Activated CD4-positive, alpha-beta T cell treated with anti-CD3 and anti-CD28 coated beads, Interleukin-2, amount 10 ng/mL, durations not matched to agents 24 days and 14 days (primary cell): ENCODE measurements at regions not wholly inside any gene's neighbourhood (a gene's known extent, or its start where the extent isn't known, plus 50 kb on each side); places are given as distances from the start of the nearest gene placed in this dataset.

Source experiments
- DNase-seq: peaks from one replicate; pipeline ENCODE4 v3.0.0; 2022
- H3K27ac Mint-ChIP-seq: one replicate; pipeline ENCODE4 v1.8.0; 2022; ENCODE audit warnings: mild to moderate bottlenecking, mixed read lengths
- H3K27me3 Mint-ChIP-seq: one replicate; pipeline ENCODE4 v1.8.0; 2022; ENCODE audit warnings: mixed read lengths
- H3K36me3 Mint-ChIP-seq: one replicate; pipeline ENCODE4 v1.8.0; 2022; ENCODE audit warnings: low read depth, mild to moderate bottlenecking, mixed read lengths
- H3K4me1 Mint-ChIP-seq: one replicate; pipeline ENCODE4 v1.8.0; 2021; ENCODE audit warnings: mixed read lengths
- H3K4me3 Mint-ChIP-seq: one replicate; pipeline ENCODE4 v1.8.0; 2022; ENCODE audit warnings: mild to moderate bottlenecking, moderate library complexity, mixed read lengths
- H3K9me3 Mint-ChIP-seq: one replicate; pipeline ENCODE4 v1.8.0; 2021; ENCODE audit warnings: mixed read lengths
- intact Hi-C: fragments of 100-400 bp; cut with micrococcal nuclease; formaldehyde crosslinking; loops from one replicate; pipeline ENCODE4 v1.15.1; 2023

DNA sequence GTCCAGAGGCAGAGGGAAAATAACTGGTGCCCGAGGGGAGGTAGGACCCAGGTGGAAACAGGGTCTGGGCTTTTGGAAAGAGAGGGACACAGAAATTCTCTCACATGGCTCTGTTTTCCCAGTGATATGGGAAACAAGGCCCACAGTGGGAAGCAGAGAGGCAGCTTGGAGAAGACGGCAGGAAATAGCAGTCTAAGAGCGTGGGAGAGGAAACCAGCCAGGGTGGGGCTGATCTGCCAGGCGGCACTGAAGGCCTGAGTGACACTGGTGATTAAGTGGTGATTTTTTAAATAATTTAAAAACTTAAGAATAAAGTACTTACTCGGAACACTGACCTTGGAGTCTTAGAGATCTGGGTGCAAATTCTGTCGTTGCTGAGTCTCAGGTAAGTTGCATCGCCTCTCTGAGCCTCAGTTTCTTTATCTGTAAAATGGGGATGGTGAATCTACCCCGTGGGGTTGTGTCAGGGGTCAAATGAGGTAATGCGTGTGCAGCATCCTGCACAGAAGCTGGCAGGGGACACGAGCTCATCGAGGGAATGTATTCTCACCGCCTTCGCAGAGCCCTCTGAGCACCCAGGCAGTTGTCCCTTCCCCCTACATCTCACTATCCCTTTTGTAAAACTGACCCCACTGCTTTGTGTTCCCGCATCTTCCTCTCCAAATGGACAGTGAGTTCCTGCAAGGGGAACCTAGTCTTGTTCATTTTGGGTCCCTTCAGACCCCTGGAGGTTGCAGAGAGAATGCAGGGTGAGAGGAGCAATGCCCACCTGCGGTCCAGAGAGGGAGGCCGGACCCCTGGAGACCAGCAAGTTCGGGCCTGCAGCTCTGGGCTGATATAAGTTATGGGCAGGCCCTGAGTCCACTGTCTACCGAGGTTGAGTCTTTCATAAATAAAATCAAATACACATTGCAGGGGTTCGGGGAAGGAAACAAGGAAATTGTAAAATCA lies 228.6 kb upstream of the PMEPA1 start:
- H3K4me1 Mint-ChIP-seq, result no peaks in the 10 kb centered on the region

DNA sequence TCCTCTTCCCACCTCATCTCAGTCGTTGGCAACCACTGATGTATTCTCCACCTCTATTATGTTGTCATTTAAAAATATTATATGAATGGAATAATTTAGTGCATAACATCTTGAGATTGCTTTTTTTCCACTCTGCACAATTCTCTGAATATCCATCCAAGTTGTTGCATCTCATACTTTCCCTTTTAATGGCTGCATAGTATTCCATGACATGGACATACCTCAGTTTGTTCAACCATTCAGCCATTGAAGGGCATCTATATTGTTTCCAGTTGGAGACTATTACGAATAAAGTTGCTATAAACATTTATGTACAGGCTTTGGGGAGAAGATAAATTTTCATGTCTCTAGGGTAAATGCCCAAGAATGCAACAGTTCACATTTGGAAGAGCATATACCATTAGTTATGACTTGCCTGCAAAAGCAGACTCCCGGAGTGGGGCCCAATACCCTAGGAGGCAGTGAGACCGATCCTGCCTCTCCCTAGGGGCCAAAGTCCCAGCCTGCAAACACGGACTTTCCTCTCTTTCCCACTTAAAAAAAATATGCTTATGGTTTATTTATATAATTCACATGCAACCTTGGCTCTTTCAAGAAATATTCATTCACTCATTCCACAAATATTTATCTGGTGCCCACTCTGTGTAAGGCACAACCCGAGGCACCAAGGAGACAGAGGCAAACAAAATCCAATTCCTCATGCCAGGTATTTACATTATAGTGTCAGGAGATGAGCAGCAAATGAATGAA lies 227.0 kb upstream of the PMEPA1 start:
- no peaks in the 10 kb centered on the region for H3K27me3 Mint-ChIP-seq
- no peaks in the 10 kb centered on the region for H3K4me1 Mint-ChIP-seq
- no peak overlapping the region for H3K27ac Mint-ChIP-seq
- H3K9me3 Mint-ChIP-seq, result no peaks in the 10 kb centered on the region
- DNase-seq, result no peak
- H3K4me3 Mint-ChIP-seq, result no peak overlapping the region
- H3K36me3 Mint-ChIP-seq, result no peaks in the 10 kb centered on the region
- intact Hi-C loops, result no loop called here

More for the DNA sequence above, 228.6 kb upstream of the PMEPA1 start:
- no peak for DNase-seq
- no peak overlapping the region for H3K27ac Mint-ChIP-seq
- H3K9me3 Mint-ChIP-seq, result no peaks in the 10 kb centered on the region
- H3K4me3 Mint-ChIP-seq, result no peak overlapping the region
- no peaks in the 10 kb centered on the region for H3K27me3 Mint-ChIP-seq
- intact Hi-C loops, result no loop called here
- no peaks in the 10 kb centered on the region for H3K36me3 Mint-ChIP-seq

DNA sequence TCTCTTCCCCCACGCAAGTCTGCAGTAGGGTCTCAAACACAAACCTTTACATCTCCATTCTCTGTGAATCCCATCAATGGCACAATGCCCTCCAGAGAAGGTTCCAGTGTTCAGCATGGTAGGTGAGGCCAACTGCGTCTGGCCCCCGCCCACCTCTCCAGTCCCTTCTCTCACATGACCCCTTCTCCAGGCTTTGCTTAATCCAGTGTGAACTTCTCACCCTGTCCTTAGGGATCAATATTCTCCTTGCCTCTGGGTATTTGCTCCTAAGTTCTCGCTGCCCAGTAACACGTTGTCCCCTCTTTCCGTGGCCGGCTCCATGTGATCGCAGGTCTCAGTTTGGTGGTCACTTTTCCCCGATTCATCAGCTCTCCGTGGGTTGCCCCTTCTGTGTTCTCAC lies 225.1 kb upstream of the PMEPA1 start:
- no peak for DNase-seq
- Mint-ChIP-seq H3K4me3 (no peak overlapping the region), H3K9me3 (no peaks in the 10 kb centered on the region), H3K27me3 (no peaks in the 10 kb centered on the region), H3K36me3 (no peaks in the 10 kb centered on the region), H3K27ac (no peak overlapping the region), H3K4me1 (no peaks in the 10 kb centered on the region)
- intact Hi-C loops, result no loop called here

DNA sequence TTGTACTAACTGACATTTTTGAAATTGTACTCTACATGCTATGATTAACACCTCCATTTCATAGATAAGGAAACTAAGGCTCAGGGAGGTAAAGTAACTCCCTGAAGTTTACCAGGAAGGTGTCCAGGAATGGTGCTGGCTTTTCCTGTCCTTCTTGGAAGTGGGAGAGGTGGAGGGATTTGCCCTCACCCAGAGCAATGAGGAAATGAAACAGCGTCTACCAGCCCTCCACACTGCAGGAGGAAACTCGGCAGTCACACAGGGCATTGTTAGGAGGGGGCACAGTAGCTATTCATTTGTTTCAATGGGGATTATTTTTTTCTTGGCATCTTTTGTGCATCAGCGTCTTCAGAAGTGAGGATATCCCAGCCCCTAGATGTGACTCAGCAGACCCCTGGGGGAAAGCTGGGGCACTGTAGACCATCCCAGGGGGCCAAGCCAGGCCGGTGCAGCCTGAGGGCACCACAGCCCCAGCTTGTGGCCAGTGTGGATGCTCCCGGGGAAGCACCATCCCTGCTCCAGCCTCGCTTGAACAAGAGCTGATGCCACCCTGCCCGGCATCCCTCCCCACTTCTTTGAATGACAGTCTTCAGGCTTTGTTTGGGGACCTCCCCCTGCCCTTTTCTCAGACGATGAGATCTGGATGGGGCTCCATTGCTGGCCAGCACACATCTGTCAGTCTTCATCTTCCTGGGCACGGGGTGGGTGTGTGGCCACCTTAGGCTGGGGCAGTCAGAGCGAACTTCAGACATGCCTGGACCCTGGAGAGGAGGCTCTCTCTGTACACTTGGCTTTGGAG lies 224.4 kb upstream of the PMEPA1 start:
- intact Hi-C loops, result no loop called here
- H3K4me1 Mint-ChIP-seq, result no peaks in the 10 kb centered on the region
- no peak overlapping the region for H3K4me3 Mint-ChIP-seq
- H3K36me3 Mint-ChIP-seq, result no peaks in the 10 kb centered on the region
- H3K27ac Mint-ChIP-seq, result no peak overlapping the region
- no peak for DNase-seq
- H3K9me3 Mint-ChIP-seq, result no peaks in the 10 kb centered on the region
- H3K27me3 Mint-ChIP-seq, result no peaks in the 10 kb centered on the region

DNA sequence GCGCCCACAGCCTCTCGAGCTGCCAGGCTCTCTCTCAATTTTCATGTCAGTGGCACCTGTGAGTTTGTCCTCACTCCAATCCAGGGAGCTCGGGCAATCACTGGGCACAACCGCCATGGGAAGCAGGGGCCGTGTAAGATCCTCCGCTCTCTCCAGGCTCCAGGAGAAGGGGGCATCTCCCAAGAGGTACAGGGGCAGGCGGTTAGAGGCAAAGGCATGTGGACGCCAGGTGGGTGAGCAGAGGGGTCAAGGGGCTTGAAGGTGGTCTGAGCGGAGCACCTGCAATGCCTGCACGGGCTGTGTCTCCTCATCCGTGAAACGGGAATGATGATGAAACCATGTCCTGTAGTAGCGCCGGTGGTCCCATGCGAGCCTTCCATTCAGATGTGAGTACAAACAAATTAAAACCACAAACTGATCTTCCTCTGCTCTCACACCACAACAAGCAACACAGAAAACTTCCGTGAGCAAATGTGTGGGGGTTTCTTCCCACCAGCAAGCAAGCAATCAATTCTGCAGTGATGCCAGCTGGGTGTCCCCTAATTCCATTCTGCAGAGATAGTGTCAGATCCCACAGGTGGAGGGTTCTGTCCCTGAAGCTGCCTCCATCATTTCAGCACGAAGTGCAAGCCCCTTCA lies 222.5 kb upstream of the PMEPA1 start:
- intact Hi-C loops, result no loop called here
- H3K27ac Mint-ChIP-seq, result no peak overlapping the region
- no peak for DNase-seq
- no peaks in the 10 kb centered on the region for H3K27me3 Mint-ChIP-seq
- no peaks in the 10 kb centered on the region for H3K36me3 Mint-ChIP-seq
- H3K4me3 Mint-ChIP-seq, result no peak overlapping the region
- H3K9me3 Mint-ChIP-seq, result no peaks in the 10 kb centered on the region
- no peaks in the 10 kb centered on the region for H3K4me1 Mint-ChIP-seq

DNA sequence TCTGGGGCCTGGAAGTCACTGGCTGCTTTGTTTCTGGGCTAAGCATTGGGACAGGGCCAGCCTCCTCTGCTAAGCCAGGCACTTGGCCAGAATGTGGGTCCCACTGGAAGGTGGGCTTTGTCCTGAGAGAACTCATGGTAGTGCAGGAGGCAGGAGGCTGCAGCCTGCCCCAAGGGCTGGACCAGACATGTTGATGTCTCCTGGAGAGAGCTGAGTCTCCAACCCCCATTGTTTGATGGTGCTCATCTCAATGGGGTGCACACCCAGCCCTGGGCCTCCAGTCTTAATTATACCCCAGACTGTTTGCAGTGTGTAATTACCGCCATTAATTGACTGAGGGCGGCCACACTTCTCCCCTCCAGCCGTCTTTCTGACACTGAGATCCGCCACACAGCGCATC lies 220.5 kb upstream of the PMEPA1 start:
- Mint-ChIP-seq H3K4me1 (no peaks in the 10 kb centered on the region), H3K9me3 (peaks cover 6% of the 10 kb centered on the region), H3K36me3 (no peaks in the 10 kb centered on the region), H3K27me3 (no peaks in the 10 kb centered on the region), H3K27ac (no peak overlapping the region), H3K4me3 (no peak overlapping the region)
- intact Hi-C loops, result no loop called here
- no peak for DNase-seq

DNA sequence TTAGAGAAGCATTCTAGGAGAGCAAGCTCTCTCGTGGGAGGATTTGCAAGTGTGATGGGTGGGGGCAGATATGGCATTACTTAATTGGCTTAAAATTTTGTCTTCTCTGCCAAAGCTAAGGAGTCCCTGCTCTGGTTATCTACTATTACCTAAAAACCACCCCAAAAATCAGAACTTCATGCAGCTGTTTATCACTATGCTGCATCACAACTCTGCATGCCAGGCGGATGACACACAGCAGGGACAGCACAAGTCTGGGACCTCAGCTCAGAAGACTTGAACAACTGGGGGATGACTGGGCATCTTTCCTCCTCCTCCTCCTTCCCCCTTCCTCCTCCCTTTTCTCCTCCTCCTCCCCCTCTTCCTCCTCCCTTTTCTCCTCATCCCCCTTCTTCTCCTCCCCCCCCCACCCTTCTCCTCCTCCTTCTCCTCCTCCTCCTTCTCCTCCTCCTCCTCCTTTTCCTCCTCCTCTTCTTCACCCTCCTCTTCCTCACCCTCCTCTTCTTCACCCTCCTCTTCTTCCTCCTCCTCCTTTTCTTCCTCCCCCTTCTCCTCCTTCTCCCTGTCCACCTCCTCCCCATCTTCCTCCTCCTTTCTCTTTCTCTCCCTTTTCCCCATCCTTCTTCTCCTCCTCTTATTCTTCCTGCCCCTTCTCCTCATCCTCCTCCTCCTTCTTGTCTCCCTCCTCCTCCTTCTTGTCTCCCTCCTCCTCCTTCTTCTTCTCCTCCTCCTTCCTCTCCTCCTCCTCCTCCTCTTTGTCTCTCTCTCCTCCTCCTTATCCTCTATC lies 218.6 kb upstream of the PMEPA1 start:
- no peak overlapping the region for H3K27ac Mint-ChIP-seq
- no peak for DNase-seq
- intact Hi-C loops, result no loop called here
- no peaks in the 10 kb centered on the region for H3K4me1 Mint-ChIP-seq
- peaks cover 8% of the 10 kb centered on the region for H3K9me3 Mint-ChIP-seq
- no peaks in the 10 kb centered on the region for H3K36me3 Mint-ChIP-seq
- H3K27me3 Mint-ChIP-seq, result no peaks in the 10 kb centered on the region
- no peak overlapping the region for H3K4me3 Mint-ChIP-seq

DNA sequence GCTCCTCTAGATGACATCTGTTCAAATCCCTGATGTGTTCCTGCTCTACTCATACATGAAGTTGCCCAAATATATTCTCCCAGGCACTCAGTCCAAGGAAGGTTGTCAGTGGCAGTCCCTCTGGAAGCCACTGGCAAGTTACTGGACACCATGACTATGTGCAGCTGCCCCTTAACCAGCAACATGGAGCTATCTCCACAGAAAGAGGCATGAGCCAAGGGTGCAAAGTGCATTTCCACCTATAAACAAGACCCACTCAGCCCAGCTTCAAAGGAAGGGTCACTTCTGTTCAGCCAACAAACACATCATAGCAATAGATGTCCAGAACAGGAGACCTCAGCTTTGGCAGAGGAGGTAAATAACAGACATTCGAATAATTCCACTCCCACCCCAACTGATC lies 217.6 kb upstream of the PMEPA1 start:
- Mint-ChIP-seq H3K27ac (no peak overlapping the region), H3K4me1 (no peaks in the 10 kb centered on the region), H3K9me3 (peaks cover 8% of the 10 kb centered on the region), H3K36me3 (no peaks in the 10 kb centered on the region), H3K4me3 (no peak overlapping the region), H3K27me3 (no peaks in the 10 kb centered on the region)
- DNase-seq, result no peak
- intact Hi-C loops, result no loop called here

DNA sequence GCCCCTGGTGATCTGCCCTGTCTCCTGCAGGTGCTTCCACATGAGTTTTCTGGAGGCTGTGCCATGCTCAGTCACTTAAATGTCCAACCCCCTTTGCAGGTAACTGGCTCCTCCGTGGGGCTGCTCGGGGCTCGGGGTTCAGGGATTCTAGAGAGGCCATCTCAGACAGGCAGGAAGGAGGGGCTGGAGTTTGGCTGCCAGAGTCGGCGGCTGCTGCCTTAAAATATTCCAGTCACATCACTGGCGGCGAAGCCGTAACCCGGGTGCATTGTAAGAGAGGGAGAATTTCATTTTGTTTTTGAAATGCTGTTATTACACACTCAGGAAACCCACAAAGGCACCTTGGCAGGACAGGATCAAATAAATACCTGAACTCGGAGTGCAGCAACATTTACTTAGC lies 212.9 kb upstream of the PMEPA1 start:
- Mint-ChIP-seq H3K4me3 (no peak overlapping the region), H3K4me1 (no peaks in the 10 kb centered on the region), H3K36me3 (no peaks in the 10 kb centered on the region), H3K27me3 (peaks cover under 1% of the 10 kb centered on the region), H3K9me3 (peaks cover 8% of the 10 kb centered on the region), H3K27ac (no peak overlapping the region)
- DNase-seq, result no peak
- intact Hi-C loops, result no loop called here

DNA sequence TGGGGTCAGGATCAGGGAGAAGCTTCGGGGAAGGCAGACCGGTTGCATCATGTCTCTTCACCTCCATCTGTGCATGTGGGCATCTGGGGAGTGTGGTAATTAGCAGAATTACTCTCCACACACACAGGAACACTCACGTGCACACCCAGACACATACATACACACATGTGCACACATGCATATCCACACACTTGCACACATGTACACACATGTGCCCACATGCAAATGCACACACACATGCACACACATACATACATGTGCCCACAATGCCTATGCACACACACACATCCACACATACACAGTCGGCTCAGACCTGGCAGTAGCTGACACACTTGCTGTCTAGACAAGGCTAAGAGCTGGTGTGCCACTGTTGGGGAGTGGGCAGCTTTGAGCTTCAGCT lies 212.3 kb upstream of the PMEPA1 start:
- intact Hi-C loops, result no loop called here
- H3K27ac Mint-ChIP-seq, result no peak overlapping the region
- peaks cover 2% of the 10 kb centered on the region for H3K27me3 Mint-ChIP-seq

DNA sequence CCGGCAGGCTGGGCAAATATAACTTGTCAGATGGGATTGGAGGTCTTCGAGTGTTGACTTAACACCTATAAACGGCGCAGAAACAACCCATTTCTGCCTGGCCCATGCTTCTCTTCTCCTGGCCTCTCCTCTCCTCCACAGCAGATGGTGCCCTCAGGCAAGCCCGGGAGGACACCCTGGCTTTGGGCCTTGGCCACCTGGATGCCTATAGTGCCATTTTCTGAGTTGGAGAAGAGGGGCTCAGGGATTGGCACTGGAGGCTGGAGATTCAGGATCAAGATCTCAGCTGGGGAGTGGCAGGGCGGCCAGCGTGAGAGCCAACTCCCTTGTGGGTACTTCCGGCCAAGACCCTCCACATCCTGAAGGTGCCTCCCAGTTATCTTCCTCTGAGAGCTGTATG lies 211.9 kb upstream of the PMEPA1 start:
- peaks cover 2% of the 10 kb centered on the region for H3K27me3 Mint-ChIP-seq
- H3K9me3 Mint-ChIP-seq, result peaks cover 8% of the 10 kb centered on the region

More for the DNA sequence above, 212.3 kb upstream of the PMEPA1 start:
- Mint-ChIP-seq H3K9me3 (peaks cover 8% of the 10 kb centered on the region), H3K4me1 (no peaks in the 10 kb centered on the region), H3K36me3 (no peaks in the 10 kb centered on the region), H3K4me3 (no peak overlapping the region)
- no peak for DNase-seq

DNA sequence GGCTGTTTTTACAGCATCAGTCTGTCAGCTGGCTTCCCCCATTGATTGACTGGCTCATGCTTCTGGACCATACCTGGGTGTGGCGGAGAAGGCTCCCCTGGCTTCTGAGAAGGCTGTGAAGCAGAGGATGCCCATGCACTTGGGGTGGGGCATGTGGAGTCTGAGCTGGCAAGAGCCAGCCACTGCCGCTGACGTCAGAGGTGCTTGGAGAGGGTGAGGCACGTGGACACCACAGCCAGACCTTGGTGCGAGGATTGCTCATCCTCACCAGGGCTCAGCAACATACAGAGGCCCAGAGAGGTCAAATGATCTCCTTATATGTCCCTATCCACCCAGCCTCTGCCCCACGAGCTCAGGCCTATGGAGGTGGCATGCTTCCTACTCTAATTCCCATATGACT lies 211.2 kb upstream of the PMEPA1 start:
- peaks cover 2% of the 10 kb centered on the region for H3K27me3 Mint-ChIP-seq
- intact Hi-C loops, result no loop called here
- no peak overlapping the region for H3K4me3 Mint-ChIP-seq
- H3K36me3 Mint-ChIP-seq, result no peaks in the 10 kb centered on the region
- peaks cover 8% of the 10 kb centered on the region for H3K9me3 Mint-ChIP-seq
- no peaks in the 10 kb centered on the region for H3K4me1 Mint-ChIP-seq
- no peak overlapping the region for H3K27ac Mint-ChIP-seq
- no peak for DNase-seq

More for the DNA sequence above, 211.9 kb upstream of the PMEPA1 start:
- H3K4me1 Mint-ChIP-seq, result no peaks in the 10 kb centered on the region
- no peak for DNase-seq
- no peaks in the 10 kb centered on the region for H3K36me3 Mint-ChIP-seq
- intact Hi-C loops, result no loop called here
- no peak overlapping the region for H3K4me3 Mint-ChIP-seq
- H3K27ac Mint-ChIP-seq, result no peak overlapping the region

DNA sequence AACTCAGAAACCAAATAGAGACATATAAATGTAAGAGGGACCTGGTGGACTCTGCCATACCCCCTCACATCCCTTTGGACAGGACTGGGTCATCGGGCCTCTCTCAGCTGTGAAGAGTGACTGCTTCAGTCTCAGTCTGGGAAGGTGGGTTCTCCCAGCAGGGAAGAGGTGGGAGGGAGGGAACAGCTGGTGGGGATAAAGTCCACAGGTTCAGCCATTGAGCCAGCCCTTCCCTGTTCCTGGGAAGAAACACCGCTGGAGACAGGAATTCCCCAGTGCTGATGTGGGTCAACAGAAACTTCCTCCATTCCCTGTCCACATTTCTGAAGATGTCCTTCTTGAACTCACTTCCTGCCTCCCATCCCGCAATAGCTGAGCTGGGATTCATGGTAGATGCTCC lies 209.2 kb upstream of the PMEPA1 start:
- intact Hi-C loops, result no loop called here
- no peaks in the 10 kb centered on the region for H3K4me1 Mint-ChIP-seq

More for the DNA sequence above, 209.2 kb upstream of the PMEPA1 start:
- Mint-ChIP-seq H3K9me3 (no peaks in the 10 kb centered on the region), H3K27ac (no peak overlapping the region), H3K36me3 (no peaks in the 10 kb centered on the region), H3K4me3 (no peak overlapping the region), H3K27me3 (peaks cover 2% of the 10 kb centered on the region)
- no peak for DNase-seq
